ENCODE measurements at regions not wholly inside any gene's neighbourhood (a gene's known extent, or its start where the extent isn't known, plus 50 kb on each side); places are given as distances from the start of the nearest gene placed in this dataset.

GRCh38 chr20:5674176-5674660 lies 63.4 kb upstream of the GPCPD1 start (continued):
- TF ChIP-seq USF2 (IDR thresholded peaks at IDR 0.05; ENCODE audit: borderline replicate concordance, low read depth, low read length) (no peak), MYC (IDR thresholded peaks at IDR 0.05; ENCODE audit: insufficient read depth, insufficient read length, insufficient replicate concordance, low read length, severe bottlenecking) (no peak), KDM1A (IDR thresholded peaks at IDR 0.05; ENCODE audit: borderline replicate concordance) (no peak), ATF7 (IDR thresholded peaks at IDR 0.05; ENCODE audit: low read depth) (peak; percentile 73), MTA2 (IDR thresholded peaks at IDR 0.05; ENCODE audit: low read depth) (peak; percentile 77), SP1 (IDR thresholded peaks at IDR 0.05; ENCODE audit: low read depth, low read length) (no peak), ZNF24 (IDR thresholded peaks at IDR 0.05) (no peak), GATAD2B (conservative IDR thresholded peaks at IDR 0.05; ENCODE audit: low read depth) (no peak), ZZZ3 (IDR thresholded peaks at IDR 0.05; ENCODE audit: control insufficient read depth, insufficient read length, low read depth) (no peak), SREBF1 (IDR thresholded peaks at IDR 0.05; ENCODE audit: low read length) (no peak), MTA3 (IDR thresholded peaks at IDR 0.05; ENCODE audit: borderline replicate concordance, low read length) (no peak; the same call in 1 of the 2 replicates), RFX5 (IDR thresholded peaks at IDR 0.05; ENCODE audit: low read depth, low read length) (no peak), ASH2L (IDR thresholded peaks at IDR 0.05; ENCODE audit: borderline replicate concordance, low read depth) (no peak)
- TF ChIP-seq, protein P1, sequence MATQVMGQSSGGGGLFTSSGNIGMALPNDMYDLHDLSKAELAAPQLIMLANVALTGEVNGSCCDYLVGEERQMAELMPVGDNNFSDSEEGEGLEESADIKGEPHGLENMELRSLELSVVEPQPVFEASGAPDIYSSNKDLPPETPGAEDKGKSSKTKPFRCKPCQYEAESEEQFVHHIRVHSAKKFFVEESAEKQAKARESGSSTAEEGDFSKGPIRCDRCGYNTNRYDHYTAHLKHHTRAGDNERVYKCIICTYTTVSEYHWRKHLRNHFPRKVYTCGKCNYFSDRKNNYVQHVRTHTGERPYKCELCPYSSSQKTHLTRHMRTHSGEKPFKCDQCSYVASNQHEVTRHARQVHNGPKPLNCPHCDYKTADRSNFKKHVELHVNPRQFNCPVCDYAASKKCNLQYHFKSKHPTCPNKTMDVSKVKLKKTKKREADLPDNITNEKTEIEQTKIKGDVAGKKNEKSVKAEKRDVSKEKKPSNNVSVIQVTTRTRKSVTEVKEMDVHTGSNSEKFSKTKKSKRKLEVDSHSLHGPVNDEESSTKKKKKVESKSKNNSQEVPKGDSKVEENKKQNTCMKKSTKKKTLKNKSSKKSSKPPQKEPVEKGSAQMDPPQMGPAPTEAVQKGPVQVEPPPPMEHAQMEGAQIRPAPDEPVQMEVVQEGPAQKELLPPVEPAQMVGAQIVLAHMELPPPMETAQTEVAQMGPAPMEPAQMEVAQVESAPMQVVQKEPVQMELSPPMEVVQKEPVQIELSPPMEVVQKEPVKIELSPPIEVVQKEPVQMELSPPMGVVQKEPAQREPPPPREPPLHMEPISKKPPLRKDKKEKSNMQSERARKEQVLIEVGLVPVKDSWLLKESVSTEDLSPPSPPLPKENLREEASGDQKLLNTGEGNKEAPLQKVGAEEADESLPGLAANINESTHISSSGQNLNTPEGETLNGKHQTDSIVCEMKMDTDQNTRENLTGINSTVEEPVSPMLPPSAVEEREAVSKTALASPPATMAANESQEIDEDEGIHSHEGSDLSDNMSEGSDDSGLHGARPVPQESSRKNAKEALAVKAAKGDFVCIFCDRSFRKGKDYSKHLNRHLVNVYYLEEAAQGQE (IDR thresholded peaks at IDR 0.05; ENCODE audit: low read depth, low read length), result no peak
- TF ChIP-seq, protein P2, sequence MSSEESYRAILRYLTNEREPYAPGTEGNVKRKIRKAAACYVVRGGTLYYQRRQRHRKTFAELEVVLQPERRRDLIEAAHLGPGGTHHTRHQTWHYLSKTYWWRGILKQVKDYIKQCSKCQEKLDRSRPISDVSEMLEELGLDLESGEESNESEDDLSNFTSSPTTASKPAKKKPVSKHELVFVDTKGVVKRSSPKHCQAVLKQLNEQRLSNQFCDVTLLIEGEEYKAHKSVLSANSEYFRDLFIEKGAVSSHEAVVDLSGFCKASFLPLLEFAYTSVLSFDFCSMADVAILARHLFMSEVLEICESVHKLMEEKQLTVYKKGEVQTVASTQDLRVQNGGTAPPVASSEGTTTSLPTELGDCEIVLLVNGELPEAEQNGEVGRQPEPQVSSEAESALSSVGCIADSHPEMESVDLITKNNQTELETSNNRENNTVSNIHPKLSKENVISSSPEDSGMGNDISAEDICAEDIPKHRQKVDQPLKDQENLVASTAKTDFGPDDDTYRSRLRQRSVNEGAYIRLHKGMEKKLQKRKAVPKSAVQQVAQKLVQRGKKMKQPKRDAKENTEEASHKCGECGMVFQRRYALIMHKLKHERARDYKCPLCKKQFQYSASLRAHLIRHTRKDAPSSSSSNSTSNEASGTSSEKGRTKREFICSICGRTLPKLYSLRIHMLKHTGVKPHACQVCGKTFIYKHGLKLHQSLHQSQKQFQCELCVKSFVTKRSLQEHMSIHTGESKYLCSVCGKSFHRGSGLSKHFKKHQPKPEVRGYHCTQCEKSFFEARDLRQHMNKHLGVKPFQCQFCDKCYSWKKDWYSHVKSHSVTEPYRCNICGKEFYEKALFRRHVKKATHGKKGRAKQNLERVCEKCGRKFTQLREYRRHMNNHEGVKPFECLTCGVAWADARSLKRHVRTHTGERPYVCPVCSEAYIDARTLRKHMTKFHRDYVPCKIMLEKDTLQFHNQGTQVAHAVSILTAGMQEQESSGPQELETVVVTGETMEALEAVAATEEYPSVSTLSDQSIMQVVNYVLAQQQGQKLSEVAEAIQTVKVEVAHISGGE (CRISPR knock-in tag; IDR thresholded peaks at IDR 0.05), result no peak
- TF ChIP-seq, protein P3, sequence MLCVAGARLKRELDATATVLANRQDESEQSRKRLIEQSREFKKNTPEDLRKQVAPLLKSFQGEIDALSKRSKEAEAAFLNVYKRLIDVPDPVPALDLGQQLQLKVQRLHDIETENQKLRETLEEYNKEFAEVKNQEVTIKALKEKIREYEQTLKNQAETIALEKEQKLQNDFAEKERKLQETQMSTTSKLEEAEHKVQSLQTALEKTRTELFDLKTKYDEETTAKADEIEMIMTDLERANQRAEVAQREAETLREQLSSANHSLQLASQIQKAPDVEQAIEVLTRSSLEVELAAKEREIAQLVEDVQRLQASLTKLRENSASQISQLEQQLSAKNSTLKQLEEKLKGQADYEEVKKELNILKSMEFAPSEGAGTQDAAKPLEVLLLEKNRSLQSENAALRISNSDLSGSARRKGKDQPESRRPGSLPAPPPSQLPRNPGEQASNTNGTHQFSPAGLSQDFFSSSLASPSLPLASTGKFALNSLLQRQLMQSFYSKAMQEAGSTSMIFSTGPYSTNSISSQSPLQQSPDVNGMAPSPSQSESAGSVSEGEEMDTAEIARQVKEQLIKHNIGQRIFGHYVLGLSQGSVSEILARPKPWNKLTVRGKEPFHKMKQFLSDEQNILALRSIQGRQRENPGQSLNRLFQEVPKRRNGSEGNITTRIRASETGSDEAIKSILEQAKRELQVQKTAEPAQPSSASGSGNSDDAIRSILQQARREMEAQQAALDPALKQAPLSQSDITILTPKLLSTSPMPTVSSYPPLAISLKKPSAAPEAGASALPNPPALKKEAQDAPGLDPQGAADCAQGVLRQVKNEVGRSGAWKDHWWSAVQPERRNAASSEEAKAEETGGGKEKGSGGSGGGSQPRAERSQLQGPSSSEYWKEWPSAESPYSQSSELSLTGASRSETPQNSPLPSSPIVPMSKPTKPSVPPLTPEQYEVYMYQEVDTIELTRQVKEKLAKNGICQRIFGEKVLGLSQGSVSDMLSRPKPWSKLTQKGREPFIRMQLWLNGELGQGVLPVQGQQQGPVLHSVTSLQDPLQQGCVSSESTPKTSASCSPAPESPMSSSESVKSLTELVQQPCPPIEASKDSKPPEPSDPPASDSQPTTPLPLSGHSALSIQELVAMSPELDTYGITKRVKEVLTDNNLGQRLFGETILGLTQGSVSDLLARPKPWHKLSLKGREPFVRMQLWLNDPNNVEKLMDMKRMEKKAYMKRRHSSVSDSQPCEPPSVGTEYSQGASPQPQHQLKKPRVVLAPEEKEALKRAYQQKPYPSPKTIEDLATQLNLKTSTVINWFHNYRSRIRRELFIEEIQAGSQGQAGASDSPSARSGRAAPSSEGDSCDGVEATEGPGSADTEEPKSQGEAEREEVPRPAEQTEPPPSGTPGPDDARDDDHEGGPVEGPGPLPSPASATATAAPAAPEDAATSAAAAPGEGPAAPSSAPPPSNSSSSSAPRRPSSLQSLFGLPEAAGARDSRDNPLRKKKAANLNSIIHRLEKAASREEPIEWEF (IDR thresholded peaks at IDR 0.05; ENCODE audit: insufficient replicate concordance, low read depth, low read length), result no peak
- TF ChIP-seq, protein P4, sequence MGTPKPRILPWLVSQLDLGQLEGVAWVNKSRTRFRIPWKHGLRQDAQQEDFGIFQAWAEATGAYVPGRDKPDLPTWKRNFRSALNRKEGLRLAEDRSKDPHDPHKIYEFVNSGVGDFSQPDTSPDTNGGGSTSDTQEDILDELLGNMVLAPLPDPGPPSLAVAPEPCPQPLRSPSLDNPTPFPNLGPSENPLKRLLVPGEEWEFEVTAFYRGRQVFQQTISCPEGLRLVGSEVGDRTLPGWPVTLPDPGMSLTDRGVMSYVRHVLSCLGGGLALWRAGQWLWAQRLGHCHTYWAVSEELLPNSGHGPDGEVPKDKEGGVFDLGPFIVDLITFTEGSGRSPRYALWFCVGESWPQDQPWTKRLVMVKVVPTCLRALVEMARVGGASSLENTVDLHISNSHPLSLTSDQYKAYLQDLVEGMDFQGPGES (IDR thresholded peaks at IDR 0.05), result no peak

Measured in GM12878 (cell line).